ENCODE measurements at regions not wholly inside any gene's neighbourhood (a gene's known extent, or its start where the extent isn't known, plus 50 kb on each side); places are given as distances from the start of the nearest gene placed in this dataset.

DNA sequence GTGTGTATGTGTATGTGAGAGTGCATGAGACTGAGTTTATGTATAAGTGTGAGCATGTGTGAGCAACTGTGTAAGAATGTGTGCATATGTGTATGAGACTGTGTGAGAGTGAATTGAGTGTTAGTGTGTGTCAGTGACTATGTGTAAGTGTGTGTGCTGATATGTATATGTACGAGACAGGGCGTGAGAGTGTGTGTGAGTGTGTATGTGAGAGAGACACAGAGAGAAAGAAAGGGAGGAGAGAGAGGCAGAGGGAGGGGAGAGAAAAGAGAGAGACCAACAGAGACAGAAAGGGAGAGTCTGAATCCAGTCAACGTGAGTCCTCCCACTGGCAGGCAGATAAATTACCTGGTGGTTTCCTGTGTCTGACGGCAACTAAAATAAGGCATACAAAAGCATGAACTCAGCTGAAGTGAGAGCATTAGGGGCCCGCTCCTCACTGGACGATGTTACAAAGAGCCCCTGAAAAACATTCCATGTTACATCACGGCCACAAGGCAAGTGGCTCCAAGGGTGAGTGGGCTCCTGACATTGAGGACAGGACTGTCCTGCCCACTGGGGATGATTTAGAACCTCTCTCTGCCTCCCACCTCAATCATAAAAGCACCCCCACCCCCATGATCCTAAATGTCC, 66.6 kb upstream of the TIAM1 start:
- Histone ChIP-seq H3K36me3 (ENCODE audit: insufficient read depth, low read length) (no peaks in the 10 kb centered on the region), H3K9me3 (ENCODE audit: low read depth, low read length) (no peaks in the 10 kb centered on the region), H3K4me3 (no peak overlapping the region), H3K9ac (ENCODE audit: insufficient read length) (no peak overlapping the region), H3K27ac (no peak overlapping the region)
- TF ChIP-seq EZH2 (IDR thresholded peaks at IDR 0.05), result no peak
- no peak for TF ChIP-seq POLR2AphosphoS5 (IDR thresholded peaks at IDR 0.05; ENCODE audit: borderline replicate concordance, low read depth, low read length)
- TF ChIP-seq FOXP2 (optimal IDR thresholded peaks at IDR 0.05; ENCODE audit: control extremely low read depth, extremely low read length, insufficient read depth), result no peak
- no peak for DNase-seq (ENCODE audit: low read depth, low spot score)

DNA sequence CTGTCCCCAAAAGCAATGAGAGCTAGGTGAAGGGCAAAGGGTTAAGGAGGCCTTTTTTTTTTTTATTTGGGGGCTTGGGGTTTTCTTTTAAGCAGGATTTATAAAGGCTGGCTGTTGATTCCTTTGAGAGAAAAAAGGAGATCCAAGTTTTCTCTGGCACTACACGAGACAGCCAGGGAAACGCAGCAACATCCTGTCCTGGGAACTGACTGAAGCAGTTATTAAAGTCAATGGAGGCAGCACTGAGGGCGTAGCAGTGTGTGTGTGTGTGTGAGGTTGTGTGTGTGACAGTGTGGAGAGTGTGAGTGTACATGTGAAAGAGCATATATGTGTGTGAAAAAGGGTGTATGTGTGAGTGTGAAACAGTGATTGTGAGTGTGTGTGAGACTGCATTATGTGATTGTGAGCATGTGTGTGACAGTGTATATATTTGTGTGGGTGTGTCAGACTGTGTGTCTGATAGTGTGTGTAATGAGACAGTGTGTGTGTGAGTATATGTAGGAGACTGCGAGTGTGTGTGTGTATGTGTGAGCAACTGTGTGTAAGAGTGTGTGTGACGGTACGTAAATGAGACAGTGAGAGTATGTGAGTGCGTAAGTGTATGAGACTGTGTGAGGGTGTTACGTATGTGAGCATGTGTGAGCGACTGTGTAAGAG, 65.9 kb upstream of the TIAM1 start:
- DNase-seq (ENCODE audit: low read depth, low spot score), result no peak
- TF ChIP-seq POLR2AphosphoS5 (IDR thresholded peaks at IDR 0.05; ENCODE audit: borderline replicate concordance, low read depth, low read length) (no peak), FOXP2 (optimal IDR thresholded peaks at IDR 0.05; ENCODE audit: control extremely low read depth, extremely low read length, insufficient read depth) (no peak), EZH2 (IDR thresholded peaks at IDR 0.05) (no peak)
- H3K27ac ChIP-seq, result no peak overlapping the region
- H3K36me3 ChIP-seq (ENCODE audit: insufficient read depth, low read length), result no peaks in the 10 kb centered on the region
- no peaks in the 10 kb centered on the region for H3K9me3 ChIP-seq (ENCODE audit: low read depth, low read length)
- no peak overlapping the region for H3K4me3 ChIP-seq
- H3K9ac ChIP-seq (ENCODE audit: insufficient read length), result no peak overlapping the region

- Histone ChIP-seq H3K9ac (ENCODE audit: insufficient read length) (no peak overlapping the region), H3K36me3 (ENCODE audit: insufficient read depth, low read length) (no peaks in the 10 kb centered on the region), H3K4me3 (no peak overlapping the region), H3K9me3 (ENCODE audit: low read depth, low read length) (no peaks in the 10 kb centered on the region), H3K27ac (no peak overlapping the region)
- DNase-seq (ENCODE audit: low read depth, low spot score), result no peak
- TF ChIP-seq FOXP2 (optimal IDR thresholded peaks at IDR 0.05; ENCODE audit: control extremely low read depth, extremely low read length, insufficient read depth) (no peak), EZH2 (IDR thresholded peaks at IDR 0.05) (no peak), POLR2AphosphoS5 (IDR thresholded peaks at IDR 0.05; ENCODE audit: borderline replicate concordance, low read depth, low read length) (no peak)
Measured at GRCh38 chr21:31408301-31409088, 64.4 kb upstream of the TIAM1 start.

GRCh38 chr21:31406510-31406909, 62.4 kb upstream of the TIAM1 start:
- Histone ChIP-seq H3K27ac (no peak overlapping the region), H3K36me3 (ENCODE audit: insufficient read depth, low read length) (no peaks in the 10 kb centered on the region), H3K9me3 (ENCODE audit: low read depth, low read length) (no peaks in the 10 kb centered on the region), H3K9ac (ENCODE audit: insufficient read length) (no peak overlapping the region), H3K4me3 (no peak overlapping the region)
- DNase-seq (ENCODE audit: low read depth, low spot score), result no peak
- TF ChIP-seq POLR2AphosphoS5 (IDR thresholded peaks at IDR 0.05; ENCODE audit: borderline replicate concordance, low read depth, low read length) (no peak), EZH2 (IDR thresholded peaks at IDR 0.05) (no peak), FOXP2 (optimal IDR thresholded peaks at IDR 0.05; ENCODE audit: control extremely low read depth, extremely low read length, insufficient read depth) (no peak)

DNA sequence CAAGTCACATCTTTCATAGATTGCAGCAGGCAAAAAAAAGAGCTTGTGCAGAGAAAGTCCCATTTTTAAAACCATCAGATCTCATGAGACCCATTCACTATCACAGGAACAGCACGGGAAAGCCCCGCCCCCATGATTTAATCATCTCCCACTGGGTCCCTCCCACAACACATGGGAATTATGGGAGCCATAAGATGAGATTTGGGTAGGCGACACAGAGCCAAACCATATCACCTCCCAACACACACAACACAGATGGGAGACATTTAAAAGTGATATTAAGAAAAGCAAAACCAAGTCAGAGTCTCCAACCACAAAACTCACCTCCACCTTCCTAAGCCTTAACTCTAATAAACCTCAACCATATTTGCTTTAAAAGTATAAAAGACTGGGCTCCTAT, 61.5 kb upstream of the TIAM1 start:
- TF ChIP-seq FOXP2 (optimal IDR thresholded peaks at IDR 0.05; ENCODE audit: control extremely low read depth, extremely low read length, insufficient read depth), result no peak
- no peak for TF ChIP-seq EZH2 (IDR thresholded peaks at IDR 0.05)
- TF ChIP-seq POLR2AphosphoS5 (IDR thresholded peaks at IDR 0.05; ENCODE audit: borderline replicate concordance, low read depth, low read length), result no peak
- DNase-seq (ENCODE audit: low read depth, low spot score), result no peak
- Histone ChIP-seq H3K27ac (no peak overlapping the region), H3K9ac (ENCODE audit: insufficient read length) (no peak overlapping the region), H3K9me3 (ENCODE audit: low read depth, low read length) (no peaks in the 10 kb centered on the region), H3K36me3 (ENCODE audit: insufficient read depth, low read length) (no peaks in the 10 kb centered on the region), H3K4me3 (no peak overlapping the region)

- Histone ChIP-seq H3K27ac (no peak overlapping the region), H3K4me3 (no peak overlapping the region), H3K36me3 (ENCODE audit: insufficient read depth, low read length) (no peaks in the 10 kb centered on the region), H3K9me3 (ENCODE audit: low read depth, low read length) (no peaks in the 10 kb centered on the region), H3K9ac (ENCODE audit: insufficient read length) (no peak overlapping the region)
- DNase-seq (ENCODE audit: low read depth, low spot score), result no peak
- TF ChIP-seq EZH2 (IDR thresholded peaks at IDR 0.05), result no peak
Measured at GRCh38 chr21:31403596-31404333, 59.7 kb upstream of the TIAM1 start.

- no peaks in the 10 kb centered on the region for H3K9me3 ChIP-seq (ENCODE audit: low read depth, low read length)
- TF ChIP-seq POLR2AphosphoS5 (IDR thresholded peaks at IDR 0.05; ENCODE audit: borderline replicate concordance, low read depth, low read length) (no peak), EZH2 (IDR thresholded peaks at IDR 0.05) (no peak), FOXP2 (optimal IDR thresholded peaks at IDR 0.05; ENCODE audit: control extremely low read depth, extremely low read length, insufficient read depth) (no peak)
- DNase-seq (ENCODE audit: low read depth, low spot score), result no peak
- no peaks in the 10 kb centered on the region for H3K36me3 ChIP-seq (ENCODE audit: insufficient read depth, low read length)
- no peak overlapping the region for H3K9ac ChIP-seq (ENCODE audit: insufficient read length)
- no peak overlapping the region for H3K27ac ChIP-seq
- no peak overlapping the region for H3K4me3 ChIP-seq
Measured at GRCh38 chr21:31399591-31399990, 55.5 kb upstream of the TIAM1 start.

GRCh38 chr21:31398574-31398973, 54.5 kb upstream of the TIAM1 start:
- no peaks in the 10 kb centered on the region for H3K36me3 ChIP-seq (ENCODE audit: insufficient read depth, low read length)
- no peak for DNase-seq (ENCODE audit: low read depth, low spot score)
- H3K27ac ChIP-seq, result no peak overlapping the region
- no peak overlapping the region for H3K4me3 ChIP-seq
- H3K9ac ChIP-seq (ENCODE audit: insufficient read length), result no peak overlapping the region
- H3K9me3 ChIP-seq (ENCODE audit: low read depth, low read length), result no peaks in the 10 kb centered on the region
- TF ChIP-seq POLR2AphosphoS5 (IDR thresholded peaks at IDR 0.05; ENCODE audit: borderline replicate concordance, low read depth, low read length), result no peak
- TF ChIP-seq FOXP2 (optimal IDR thresholded peaks at IDR 0.05; ENCODE audit: control extremely low read depth, extremely low read length, insufficient read depth), result no peak
- no peak for TF ChIP-seq EZH2 (IDR thresholded peaks at IDR 0.05)

Measured in SK-N-MC (cell line).